ENCODE measurements at regions not wholly inside any gene's neighbourhood (a gene's known extent, or its start where the extent isn't known, plus 50 kb on each side); places are given as distances from the start of the nearest gene placed in this dataset.

GRCh38 chr1:70628973-70629372, 217.9 kb downstream of the CTH start:
- FAIRE-seq (no peak), DNase-seq (ENCODE audit: low read depth, low spot score) (no peak)
- TF ChIP-seq EZH2 (IDR thresholded peaks at IDR 0.05; ENCODE audit: low read length) (no peak), CTCF (optimal IDR thresholded peaks at IDR 0.05 in 1 of 3, IDR thresholded peaks at IDR 0.05 in 1 of 3, conservative IDR thresholded peaks at IDR 0.05 in 1 of 3; ENCODE audit: extremely low read depth in 1 of 3, insufficient read depth in 2 of 3, low read length in 3 of 3) (no peak)
- Histone ChIP-seq H3K27ac (ENCODE audit: control insufficient read depth, insufficient read depth, low read length) (no peak overlapping the region), H3K4me2 (ENCODE audit: control insufficient read depth, extremely low read depth, insufficient read depth, low read depth, low read length) (no peak overlapping the region), H3K9me1 (ENCODE audit: control insufficient read depth, extremely low read depth, insufficient read depth, low read length) (no peaks in the 10 kb centered on the region), H3K27me3 (ENCODE audit: control insufficient read depth, extremely low read depth, insufficient read depth, low read length) (no peaks in the 10 kb centered on the region), H3K36me3 (ENCODE audit: control insufficient read depth in 2 of 2, extremely low read depth in 1 of 2, insufficient read depth in 2 of 2, low read length in 2 of 2) (no peaks in the 10 kb centered on the region), H2AFZ (ENCODE audit: control insufficient read depth, low read length) (no peak overlapping the region), H3K79me2 (ENCODE audit: control insufficient read depth, insufficient read depth, low read length) (no peaks in the 10 kb centered on the region), H3K9me3 (ENCODE audit: control insufficient read depth, low read depth, low read length) (no peaks in the 10 kb centered on the region), H3K4me1 (ENCODE audit: control insufficient read depth, extremely low read depth, insufficient read depth, low read length) (no peaks in the 10 kb centered on the region), H3K9ac (ENCODE audit: control insufficient read depth, extremely low read depth, insufficient read depth, low read length) (no peak overlapping the region), H4K20me1 (ENCODE audit: control insufficient read depth, extremely low read depth, insufficient read depth, low read length) (no peaks in the 10 kb centered on the region), H3K4me3 (ENCODE audit: control insufficient read depth in 2 of 3, extremely low read depth in 1 of 3, insufficient read depth in 2 of 3, low read depth in 1 of 3, low read length in 3 of 3) (no peak overlapping the region)
- dilution Hi-C loops (cut with MboI; ENCODE audit: extremely low pct_ligation_motif_present, low sequenced_read_pairs): no loop called here

GRCh38 chr1:70633004-70633403, 221.9 kb downstream of the CTH start:
- H3K9me3 ChIP-seq (ENCODE audit: control insufficient read depth, low read depth, low read length): no peaks in the 10 kb centered on the region
- no peaks in the 10 kb centered on the region for H3K27me3 ChIP-seq (ENCODE audit: control insufficient read depth, extremely low read depth, insufficient read depth, low read length)
- H3K79me2 ChIP-seq (ENCODE audit: control insufficient read depth, insufficient read depth, low read length): no peaks in the 10 kb centered on the region
- no peak overlapping the region for H2AFZ ChIP-seq (ENCODE audit: control insufficient read depth, low read length)
- no peak overlapping the region for H3K27ac ChIP-seq (ENCODE audit: control insufficient read depth, insufficient read depth, low read length)
- dilution Hi-C loops (cut with MboI; ENCODE audit: extremely low pct_ligation_motif_present, low sequenced_read_pairs): no loop called here
- no peak overlapping the region for H3K9ac ChIP-seq (ENCODE audit: control insufficient read depth, extremely low read depth, insufficient read depth, low read length)
- no peak overlapping the region for H3K4me2 ChIP-seq (ENCODE audit: control insufficient read depth, extremely low read depth, insufficient read depth, low read depth, low read length)
- H3K9me1 ChIP-seq (ENCODE audit: control insufficient read depth, extremely low read depth, insufficient read depth, low read length): no peaks in the 10 kb centered on the region
- no peaks in the 10 kb centered on the region for H4K20me1 ChIP-seq (ENCODE audit: control insufficient read depth, extremely low read depth, insufficient read depth, low read length)
- TF ChIP-seq CTCF (optimal IDR thresholded peaks at IDR 0.05 in 1 of 3, IDR thresholded peaks at IDR 0.05 in 1 of 3, conservative IDR thresholded peaks at IDR 0.05 in 1 of 3; ENCODE audit: extremely low read depth in 1 of 3, insufficient read depth in 2 of 3, low read length in 3 of 3) (no peak), EZH2 (IDR thresholded peaks at IDR 0.05; ENCODE audit: low read length) (no peak)
- no peaks in the 10 kb centered on the region for H3K36me3 ChIP-seq (ENCODE audit: control insufficient read depth in 2 of 2, extremely low read depth in 1 of 2, insufficient read depth in 2 of 2, low read length in 2 of 2)
- no peak overlapping the region for H3K4me3 ChIP-seq (ENCODE audit: control insufficient read depth in 2 of 3, extremely low read depth in 1 of 3, insufficient read depth in 2 of 3, low read depth in 1 of 3, low read length in 3 of 3)
- no peaks in the 10 kb centered on the region for H3K4me1 ChIP-seq (ENCODE audit: control insufficient read depth, extremely low read depth, insufficient read depth, low read length)
- no peak for DNase-seq (ENCODE audit: low read depth, low spot score)
- FAIRE-seq: no peak
